Endothelial cell (in vitro differentiated cells): ENCODE measurements at regions not wholly inside any gene's neighbourhood (a gene's known extent, or its start where the extent isn't known, plus 50 kb on each side); places are given as distances from the start of the nearest gene placed in this dataset.

Experiments used
- DNase-seq: peaks from one replicate; pipeline ENCODE4 v3.0.0; 2021; ENCODE audit warnings: low spot score
- H3K27ac Mint-ChIP-seq: one replicate; pipeline ENCODE4 v1.8.0; 2021; ENCODE audit warnings: mixed read lengths, inconsistent platforms; ENCODE audit not compliant: unreplicated experiment
- H3K27me3 Mint-ChIP-seq: one replicate; pipeline ENCODE4 v1.8.0; 2021; ENCODE audit warnings: mild to moderate bottlenecking, moderate library complexity, mixed read lengths, inconsistent platforms; ENCODE audit not compliant: unreplicated experiment
- H3K36me3 Mint-ChIP-seq: one replicate; pipeline ENCODE4 v1.8.0; 2021; ENCODE audit warnings: mild to moderate bottlenecking, low read depth, mixed read lengths, inconsistent platforms; ENCODE audit not compliant: unreplicated experiment
- H3K4me1 Mint-ChIP-seq: one replicate; pipeline ENCODE4 v1.8.0; 2021; ENCODE audit warnings: mild to moderate bottlenecking, mixed read lengths, inconsistent platforms; ENCODE audit not compliant: unreplicated experiment
- H3K4me3 Mint-ChIP-seq: one replicate; pipeline ENCODE4 v1.8.0; 2021; ENCODE audit warnings: mild to moderate bottlenecking, mixed read lengths, inconsistent platforms; ENCODE audit not compliant: unreplicated experiment
- H3K9me3 Mint-ChIP-seq: one replicate; pipeline ENCODE4 v1.8.0; 2021; ENCODE audit warnings: mixed read lengths, inconsistent platforms; ENCODE audit not compliant: unreplicated experiment
- TF ChIP-seq, protein P1 (sequence below): fragments of 200-600 bp; sonication (generic); IDR thresholded peaks from one replicate; pipeline ENCODE4 v1.5.0; 2021; ENCODE audit warnings: antibody characterized with exemption; ENCODE audit not compliant: unreplicated experiment

DNA sequence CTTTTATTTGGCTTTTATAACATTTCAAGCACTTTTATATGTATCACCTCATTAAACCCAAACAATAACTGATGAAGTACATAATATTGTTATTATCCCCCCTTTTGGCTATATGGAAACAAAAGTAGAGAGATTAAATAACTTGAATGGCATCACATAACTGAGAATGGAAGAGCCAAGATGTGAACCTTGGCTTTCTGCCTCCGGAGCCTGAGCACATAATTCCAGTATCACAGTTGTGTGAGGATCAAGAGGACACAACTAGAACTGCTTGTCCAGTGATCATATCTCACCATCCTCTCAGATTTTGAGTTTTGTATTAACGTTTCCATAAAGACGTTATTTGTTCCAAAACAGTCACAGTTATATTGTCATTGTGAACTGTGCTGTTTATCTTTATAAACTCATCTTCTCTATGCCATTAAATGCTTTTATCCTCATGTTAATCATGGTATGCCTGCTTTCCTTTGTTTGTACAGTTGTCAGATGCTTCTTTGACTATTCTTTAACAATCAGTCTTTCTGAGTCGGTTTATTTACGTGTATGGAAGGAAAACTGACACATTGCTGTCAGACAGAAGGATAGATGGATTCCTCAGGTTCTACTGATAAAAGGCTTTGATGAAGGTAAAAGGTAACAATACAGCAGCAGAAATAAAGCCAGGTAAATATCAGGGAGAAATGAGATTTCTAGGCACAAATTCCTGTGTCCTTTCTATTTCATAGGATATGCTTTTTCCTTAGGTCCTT lies 92.0 kb upstream of the FAM13C start:
- Mint-ChIP-seq H3K27ac (no peak overlapping the region), H3K27me3 (no peaks in the 10 kb centered on the region)

DNA sequence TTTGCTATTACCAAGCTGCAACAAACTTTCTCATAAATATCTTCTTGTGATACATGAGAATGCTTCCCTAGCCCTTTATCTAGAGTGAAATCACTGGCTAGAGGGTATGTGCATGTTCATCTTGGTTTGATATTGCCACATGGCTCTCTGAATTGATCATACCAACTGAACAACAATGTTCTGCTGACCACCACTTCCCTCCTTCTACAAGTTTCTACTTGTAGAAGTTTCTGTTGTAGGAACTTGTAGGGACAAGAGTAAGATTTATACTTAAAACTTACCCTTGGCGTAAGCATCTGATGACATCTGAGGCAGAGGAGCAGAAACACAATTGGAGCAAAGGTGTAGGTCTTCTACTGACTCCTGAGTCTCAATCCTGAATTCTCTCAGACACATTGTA lies 86.3 kb upstream of the FAM13C start:
- no peaks in the 10 kb centered on the region for H3K9me3 Mint-ChIP-seq
- no peaks in the 10 kb centered on the region for H3K36me3 Mint-ChIP-seq
- H3K27ac Mint-ChIP-seq = no peak overlapping the region
- no peak overlapping the region for H3K4me3 Mint-ChIP-seq
- DNase-seq = no peak
- peaks cover 3% of the 10 kb centered on the region for H3K27me3 Mint-ChIP-seq
- no peaks in the 10 kb centered on the region for H3K4me1 Mint-ChIP-seq
- TF ChIP-seq, protein P1, sequence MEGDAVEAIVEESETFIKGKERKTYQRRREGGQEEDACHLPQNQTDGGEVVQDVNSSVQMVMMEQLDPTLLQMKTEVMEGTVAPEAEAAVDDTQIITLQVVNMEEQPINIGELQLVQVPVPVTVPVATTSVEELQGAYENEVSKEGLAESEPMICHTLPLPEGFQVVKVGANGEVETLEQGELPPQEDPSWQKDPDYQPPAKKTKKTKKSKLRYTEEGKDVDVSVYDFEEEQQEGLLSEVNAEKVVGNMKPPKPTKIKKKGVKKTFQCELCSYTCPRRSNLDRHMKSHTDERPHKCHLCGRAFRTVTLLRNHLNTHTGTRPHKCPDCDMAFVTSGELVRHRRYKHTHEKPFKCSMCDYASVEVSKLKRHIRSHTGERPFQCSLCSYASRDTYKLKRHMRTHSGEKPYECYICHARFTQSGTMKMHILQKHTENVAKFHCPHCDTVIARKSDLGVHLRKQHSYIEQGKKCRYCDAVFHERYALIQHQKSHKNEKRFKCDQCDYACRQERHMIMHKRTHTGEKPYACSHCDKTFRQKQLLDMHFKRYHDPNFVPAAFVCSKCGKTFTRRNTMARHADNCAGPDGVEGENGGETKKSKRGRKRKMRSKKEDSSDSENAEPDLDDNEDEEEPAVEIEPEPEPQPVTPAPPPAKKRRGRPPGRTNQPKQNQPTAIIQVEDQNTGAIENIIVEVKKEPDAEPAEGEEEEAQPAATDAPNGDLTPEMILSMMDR = no peak

More for the DNA sequence above, 92.0 kb upstream of the FAM13C start:
- Mint-ChIP-seq H3K36me3 (no peaks in the 10 kb centered on the region), H3K9me3 (no peaks in the 10 kb centered on the region), H3K4me1 (no peaks in the 10 kb centered on the region), H3K4me3 (no peak overlapping the region)
- no peak for DNase-seq
- TF ChIP-seq, protein P1 = no peak

DNA sequence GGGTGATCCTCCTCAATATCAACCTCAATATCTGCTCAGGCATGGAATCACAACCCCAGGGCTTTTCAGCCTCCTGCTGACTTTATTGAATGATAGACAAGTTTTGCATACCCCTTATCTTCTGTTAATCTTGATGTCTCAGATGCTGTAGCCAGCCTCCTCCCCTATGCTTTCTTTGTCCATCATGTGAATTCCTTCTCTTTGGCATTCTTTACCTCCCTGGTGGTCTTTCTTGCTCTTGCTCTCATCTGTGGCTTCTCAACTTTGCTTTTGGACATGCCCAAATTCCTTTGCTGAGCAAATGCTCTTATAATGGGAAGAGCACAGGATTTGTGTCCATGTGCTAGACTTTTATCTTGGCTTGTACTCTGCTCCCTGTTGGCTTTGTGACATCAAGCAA lies 73.4 kb upstream of the FAM13C start:
- H3K9me3 Mint-ChIP-seq = no peaks in the 10 kb centered on the region

DNA sequence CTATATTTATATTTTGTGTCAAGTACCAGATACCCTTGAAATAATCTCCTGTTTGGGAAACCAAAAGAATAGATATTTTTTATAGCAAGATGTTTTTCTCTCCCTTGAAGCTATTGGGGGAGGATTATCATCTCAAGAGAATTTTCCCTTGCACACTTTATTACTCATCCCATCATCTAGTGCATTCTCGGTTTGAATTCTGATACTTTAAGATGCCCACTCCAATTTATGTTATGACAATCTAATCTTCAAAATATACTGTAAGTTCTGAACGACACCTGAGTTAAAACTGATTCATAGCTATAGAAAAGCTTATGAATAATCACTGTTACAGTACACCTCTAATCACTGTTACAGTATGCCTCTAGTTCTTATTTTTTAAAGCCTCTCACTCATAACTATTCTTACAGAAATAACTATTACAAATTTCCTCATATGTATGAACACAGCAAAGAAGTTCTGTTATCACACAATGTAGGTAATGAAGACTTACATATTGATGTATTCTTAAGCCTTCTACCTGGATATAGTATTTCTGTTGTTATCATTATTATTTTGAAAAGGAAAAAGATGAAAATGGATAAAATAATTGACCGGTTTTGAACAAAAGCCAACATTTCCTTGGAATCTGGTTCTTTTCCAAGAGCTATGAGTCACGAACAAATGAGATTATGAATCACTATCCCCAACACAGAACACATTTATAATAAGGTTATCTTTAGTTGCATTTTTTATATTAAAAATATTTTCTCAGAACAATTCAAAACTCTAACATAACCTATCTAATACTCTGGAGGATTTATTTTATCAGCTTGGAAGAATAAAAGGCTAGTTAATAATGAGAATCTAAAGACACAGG lies 72.3 kb upstream of the FAM13C start:
- no peaks in the 10 kb centered on the region for H3K27me3 Mint-ChIP-seq
- no peak overlapping the region for H3K4me3 Mint-ChIP-seq
- DNase-seq = no peak
- H3K36me3 Mint-ChIP-seq = no peaks in the 10 kb centered on the region
- H3K9me3 Mint-ChIP-seq = no peaks in the 10 kb centered on the region
- no peaks in the 10 kb centered on the region for H3K4me1 Mint-ChIP-seq
- H3K27ac Mint-ChIP-seq = no peak overlapping the region
- TF ChIP-seq, protein P1 = no peak

More for the DNA sequence above, 73.4 kb upstream of the FAM13C start:
- TF ChIP-seq, protein P1 = no peak
- no peaks in the 10 kb centered on the region for H3K36me3 Mint-ChIP-seq
- H3K27me3 Mint-ChIP-seq = no peaks in the 10 kb centered on the region
- no peaks in the 10 kb centered on the region for H3K4me1 Mint-ChIP-seq
- H3K4me3 Mint-ChIP-seq = no peak overlapping the region
- H3K27ac Mint-ChIP-seq = no peak overlapping the region
- DNase-seq = no peak
